ENCODE measurements at regions not wholly inside any gene's neighbourhood (a gene's known extent, or its start where the extent isn't known, plus 50 kb on each side); places are given as distances from the start of the nearest gene placed in this dataset.

DNA sequence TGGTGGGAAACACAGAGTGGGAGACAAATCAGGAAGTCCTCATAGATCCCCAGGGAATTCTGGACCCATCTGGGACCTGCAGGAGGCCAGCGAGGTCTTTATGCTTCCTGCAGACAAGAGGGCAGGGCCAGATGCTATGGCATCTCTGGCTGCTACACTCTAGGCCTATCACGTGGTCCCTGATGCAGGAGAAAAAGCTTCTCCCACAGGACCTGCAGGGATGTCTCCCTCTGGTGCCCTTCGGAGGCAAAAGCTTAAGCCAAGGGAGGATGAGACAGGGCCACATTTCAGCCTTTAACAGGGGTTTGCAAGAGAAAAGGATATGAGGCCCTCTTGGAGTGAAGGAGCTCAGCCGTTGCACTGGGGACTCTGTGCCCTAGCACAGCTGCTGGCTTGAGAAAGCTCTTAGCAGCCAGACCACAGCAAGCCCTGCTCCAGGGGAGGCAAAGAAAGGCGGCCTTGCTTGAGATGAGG lies 243.0 kb downstream of the C1orf94 start:
- no peak for TF ChIP-seq NR2C2 (CRISPR knock-in tag; IDR thresholded peaks at IDR 0.05)
- TF ChIP-seq NR2C2 (tag; IDR thresholded peaks at IDR 0.05) = no peak
- TF ChIP-seq FOSL1 (tag; conservative IDR thresholded peaks at IDR 0.05) = no peak
- TF ChIP-seq, protein P1, sequence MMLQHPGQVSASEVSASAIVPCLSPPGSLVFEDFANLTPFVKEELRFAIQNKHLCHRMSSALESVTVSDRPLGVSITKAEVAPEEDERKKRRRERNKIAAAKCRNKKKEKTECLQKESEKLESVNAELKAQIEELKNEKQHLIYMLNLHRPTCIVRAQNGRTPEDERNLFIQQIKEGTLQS (IDR thresholded peaks at IDR 0.05) = no peak
- TF ChIP-seq, protein P1 (CRISPR knock-in tag; conservative IDR thresholded peaks at IDR 0.05) = no peak
- no peak for TF ChIP-seq YY1 (IDR thresholded peaks at IDR 0.05; ENCODE audit: borderline replicate concordance in 1 of 3, control insufficient read depth in 1 of 3, extremely low read depth in 1 of 3, insufficient read depth in 3 of 3, insufficient read length in 1 of 3, insufficient replicate concordance in 2 of 3, low read depth in 1 of 3, low read length in 2 of 3)
- TF ChIP-seq, protein P2, sequence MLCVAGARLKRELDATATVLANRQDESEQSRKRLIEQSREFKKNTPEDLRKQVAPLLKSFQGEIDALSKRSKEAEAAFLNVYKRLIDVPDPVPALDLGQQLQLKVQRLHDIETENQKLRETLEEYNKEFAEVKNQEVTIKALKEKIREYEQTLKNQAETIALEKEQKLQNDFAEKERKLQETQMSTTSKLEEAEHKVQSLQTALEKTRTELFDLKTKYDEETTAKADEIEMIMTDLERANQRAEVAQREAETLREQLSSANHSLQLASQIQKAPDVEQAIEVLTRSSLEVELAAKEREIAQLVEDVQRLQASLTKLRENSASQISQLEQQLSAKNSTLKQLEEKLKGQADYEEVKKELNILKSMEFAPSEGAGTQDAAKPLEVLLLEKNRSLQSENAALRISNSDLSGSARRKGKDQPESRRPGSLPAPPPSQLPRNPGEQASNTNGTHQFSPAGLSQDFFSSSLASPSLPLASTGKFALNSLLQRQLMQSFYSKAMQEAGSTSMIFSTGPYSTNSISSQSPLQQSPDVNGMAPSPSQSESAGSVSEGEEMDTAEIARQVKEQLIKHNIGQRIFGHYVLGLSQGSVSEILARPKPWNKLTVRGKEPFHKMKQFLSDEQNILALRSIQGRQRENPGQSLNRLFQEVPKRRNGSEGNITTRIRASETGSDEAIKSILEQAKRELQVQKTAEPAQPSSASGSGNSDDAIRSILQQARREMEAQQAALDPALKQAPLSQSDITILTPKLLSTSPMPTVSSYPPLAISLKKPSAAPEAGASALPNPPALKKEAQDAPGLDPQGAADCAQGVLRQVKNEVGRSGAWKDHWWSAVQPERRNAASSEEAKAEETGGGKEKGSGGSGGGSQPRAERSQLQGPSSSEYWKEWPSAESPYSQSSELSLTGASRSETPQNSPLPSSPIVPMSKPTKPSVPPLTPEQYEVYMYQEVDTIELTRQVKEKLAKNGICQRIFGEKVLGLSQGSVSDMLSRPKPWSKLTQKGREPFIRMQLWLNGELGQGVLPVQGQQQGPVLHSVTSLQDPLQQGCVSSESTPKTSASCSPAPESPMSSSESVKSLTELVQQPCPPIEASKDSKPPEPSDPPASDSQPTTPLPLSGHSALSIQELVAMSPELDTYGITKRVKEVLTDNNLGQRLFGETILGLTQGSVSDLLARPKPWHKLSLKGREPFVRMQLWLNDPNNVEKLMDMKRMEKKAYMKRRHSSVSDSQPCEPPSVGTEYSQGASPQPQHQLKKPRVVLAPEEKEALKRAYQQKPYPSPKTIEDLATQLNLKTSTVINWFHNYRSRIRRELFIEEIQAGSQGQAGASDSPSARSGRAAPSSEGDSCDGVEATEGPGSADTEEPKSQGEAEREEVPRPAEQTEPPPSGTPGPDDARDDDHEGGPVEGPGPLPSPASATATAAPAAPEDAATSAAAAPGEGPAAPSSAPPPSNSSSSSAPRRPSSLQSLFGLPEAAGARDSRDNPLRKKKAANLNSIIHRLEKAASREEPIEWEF (CRISPR knock-in tag; IDR thresholded peaks at IDR 0.05) = no peak
- TF ChIP-seq ZNF79 (CRISPR knock-in tag; IDR thresholded peaks at IDR 0.05; ENCODE audit: low read depth) = no peak
- TF ChIP-seq NFIX (CRISPR knock-in tag; IDR thresholded peaks at IDR 0.05; ENCODE audit: low read depth) = no peak
- TF ChIP-seq, protein P3, sequence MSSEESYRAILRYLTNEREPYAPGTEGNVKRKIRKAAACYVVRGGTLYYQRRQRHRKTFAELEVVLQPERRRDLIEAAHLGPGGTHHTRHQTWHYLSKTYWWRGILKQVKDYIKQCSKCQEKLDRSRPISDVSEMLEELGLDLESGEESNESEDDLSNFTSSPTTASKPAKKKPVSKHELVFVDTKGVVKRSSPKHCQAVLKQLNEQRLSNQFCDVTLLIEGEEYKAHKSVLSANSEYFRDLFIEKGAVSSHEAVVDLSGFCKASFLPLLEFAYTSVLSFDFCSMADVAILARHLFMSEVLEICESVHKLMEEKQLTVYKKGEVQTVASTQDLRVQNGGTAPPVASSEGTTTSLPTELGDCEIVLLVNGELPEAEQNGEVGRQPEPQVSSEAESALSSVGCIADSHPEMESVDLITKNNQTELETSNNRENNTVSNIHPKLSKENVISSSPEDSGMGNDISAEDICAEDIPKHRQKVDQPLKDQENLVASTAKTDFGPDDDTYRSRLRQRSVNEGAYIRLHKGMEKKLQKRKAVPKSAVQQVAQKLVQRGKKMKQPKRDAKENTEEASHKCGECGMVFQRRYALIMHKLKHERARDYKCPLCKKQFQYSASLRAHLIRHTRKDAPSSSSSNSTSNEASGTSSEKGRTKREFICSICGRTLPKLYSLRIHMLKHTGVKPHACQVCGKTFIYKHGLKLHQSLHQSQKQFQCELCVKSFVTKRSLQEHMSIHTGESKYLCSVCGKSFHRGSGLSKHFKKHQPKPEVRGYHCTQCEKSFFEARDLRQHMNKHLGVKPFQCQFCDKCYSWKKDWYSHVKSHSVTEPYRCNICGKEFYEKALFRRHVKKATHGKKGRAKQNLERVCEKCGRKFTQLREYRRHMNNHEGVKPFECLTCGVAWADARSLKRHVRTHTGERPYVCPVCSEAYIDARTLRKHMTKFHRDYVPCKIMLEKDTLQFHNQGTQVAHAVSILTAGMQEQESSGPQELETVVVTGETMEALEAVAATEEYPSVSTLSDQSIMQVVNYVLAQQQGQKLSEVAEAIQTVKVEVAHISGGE (CRISPR knock-in tag; IDR thresholded peaks at IDR 0.05) = no peak
- TF ChIP-seq SIN3A (IDR thresholded peaks at IDR 0.05; ENCODE audit: borderline replicate concordance in 2 of 2, control insufficient read depth in 1 of 2, low read depth in 2 of 2, low read length in 2 of 2) = no peak
- TF ChIP-seq ZSCAN29 (IDR thresholded peaks at IDR 0.05) = no peak
- no peak for TF ChIP-seq EZH2 (IDR thresholded peaks at IDR 0.05; ENCODE audit: borderline replicate concordance, low read depth, low read length)
- TF ChIP-seq ESRRA (IDR thresholded peaks at IDR 0.05; ENCODE audit: borderline replicate concordance, low read depth) = no peak
- no peak for TF ChIP-seq ATF1 (CRISPR knock-in tag; IDR thresholded peaks at IDR 0.05)
- no peak for TF ChIP-seq ATF1 (tag; IDR thresholded peaks at IDR 0.05)

All from K562 (cell line).